ENCODE measurements at regions not wholly inside any gene's neighbourhood (a gene's known extent, or its start where the extent isn't known, plus 50 kb on each side); places are given as distances from the start of the nearest gene placed in this dataset.
"Not testable (repeated sequence)": the region's sequence is repeated elsewhere in the genome, so short reads cannot be mapped to it uniquely, and the experiment has no call there.

- not testable (repeated sequence) for H3K27me3 Mint-ChIP-seq (ENCODE audit: low read depth); DNase-seq (ENCODE audit: low spot score); H3K36me3 Mint-ChIP-seq (ENCODE audit: low read depth); H3K9me3 Mint-ChIP-seq; H3K4me3 Mint-ChIP-seq; H3K27ac Mint-ChIP-seq; H3K4me1 Mint-ChIP-seq (ENCODE audit: low read depth)
Observed at GRCh38 chr1:146641534-146641933, 296.6 kb upstream of the NBPF12 start.

GRCh38 chr1:146640671-146641070, 297.5 kb upstream of the NBPF12 start:
- not testable (repeated sequence) for H3K27ac Mint-ChIP-seq; H3K9me3 Mint-ChIP-seq; DNase-seq (ENCODE audit: low spot score); H3K27me3 Mint-ChIP-seq (ENCODE audit: low read depth); H3K36me3 Mint-ChIP-seq (ENCODE audit: low read depth); H3K4me1 Mint-ChIP-seq (ENCODE audit: low read depth); H3K4me3 Mint-ChIP-seq

GRCh38 chr1:146630302-146630701, 307.8 kb upstream of the NBPF12 start:
- not testable (repeated sequence) for H3K4me3 Mint-ChIP-seq; H3K4me1 Mint-ChIP-seq (ENCODE audit: low read depth); DNase-seq (ENCODE audit: low spot score); H3K27ac Mint-ChIP-seq; H3K36me3 Mint-ChIP-seq (ENCODE audit: low read depth); H3K9me3 Mint-ChIP-seq; H3K27me3 Mint-ChIP-seq (ENCODE audit: low read depth)

- H3K4me3 Mint-ChIP-seq; H3K4me1 Mint-ChIP-seq (ENCODE audit: low read depth): not testable (repeated sequence)
Observed at GRCh38 chr1:146618582-146618981, 319.5 kb upstream of the NBPF12 start.

GRCh38 chr1:146604681-146605080, 333.4 kb upstream of the NBPF12 start:
- not testable (repeated sequence) for H3K27ac Mint-ChIP-seq; H3K27me3 Mint-ChIP-seq (ENCODE audit: low read depth); H3K4me1 Mint-ChIP-seq (ENCODE audit: low read depth); H3K4me3 Mint-ChIP-seq; DNase-seq (ENCODE audit: low spot score); H3K36me3 Mint-ChIP-seq (ENCODE audit: low read depth); H3K9me3 Mint-ChIP-seq

More at GRCh38 chr1:146618582-146618981, 319.5 kb upstream of the NBPF12 start:
- H3K27ac Mint-ChIP-seq; H3K36me3 Mint-ChIP-seq (ENCODE audit: low read depth); DNase-seq (ENCODE audit: low spot score); H3K27me3 Mint-ChIP-seq (ENCODE audit: low read depth); H3K9me3 Mint-ChIP-seq: not testable (repeated sequence)

- H3K27me3 Mint-ChIP-seq (ENCODE audit: low read depth); H3K4me3 Mint-ChIP-seq; H3K9me3 Mint-ChIP-seq; H3K27ac Mint-ChIP-seq; H3K36me3 Mint-ChIP-seq (ENCODE audit: low read depth); DNase-seq (ENCODE audit: low spot score); H3K4me1 Mint-ChIP-seq (ENCODE audit: low read depth): not testable (repeated sequence)
Observed at GRCh38 chr1:146600720-146601307, 337.3 kb upstream of the NBPF12 start.

GRCh38 chr1:146599906-146600305, 338.2 kb upstream of the NBPF12 start:
- not testable (repeated sequence) for H3K27ac Mint-ChIP-seq; H3K4me3 Mint-ChIP-seq; H3K4me1 Mint-ChIP-seq (ENCODE audit: low read depth); H3K36me3 Mint-ChIP-seq (ENCODE audit: low read depth); H3K9me3 Mint-ChIP-seq; H3K27me3 Mint-ChIP-seq (ENCODE audit: low read depth); DNase-seq (ENCODE audit: low spot score)

GRCh38 chr1:146581229-146581628, 352.4 kb upstream of the NOTCH2NLA start:
- not testable (repeated sequence) for H3K4me3 Mint-ChIP-seq

GRCh38 chr1:146567541-146567940, 338.7 kb upstream of the NOTCH2NLA start:
- H3K9me3 Mint-ChIP-seq; H3K27ac Mint-ChIP-seq; H3K4me1 Mint-ChIP-seq (ENCODE audit: low read depth); H3K4me3 Mint-ChIP-seq; DNase-seq (ENCODE audit: low spot score); H3K27me3 Mint-ChIP-seq (ENCODE audit: low read depth); H3K36me3 Mint-ChIP-seq (ENCODE audit: low read depth): not testable (repeated sequence)

More at GRCh38 chr1:146581229-146581628, 352.4 kb upstream of the NOTCH2NLA start:
- H3K36me3 Mint-ChIP-seq (ENCODE audit: low read depth); H3K27me3 Mint-ChIP-seq (ENCODE audit: low read depth); DNase-seq (ENCODE audit: low spot score); H3K27ac Mint-ChIP-seq; H3K4me1 Mint-ChIP-seq (ENCODE audit: low read depth); H3K9me3 Mint-ChIP-seq: not testable (repeated sequence)

GRCh38 chr1:146558032-146558431, 329.2 kb upstream of the NOTCH2NLA start:
- not testable (repeated sequence) for H3K4me1 Mint-ChIP-seq (ENCODE audit: low read depth); DNase-seq (ENCODE audit: low spot score); H3K27ac Mint-ChIP-seq; H3K27me3 Mint-ChIP-seq (ENCODE audit: low read depth); H3K9me3 Mint-ChIP-seq; H3K4me3 Mint-ChIP-seq; H3K36me3 Mint-ChIP-seq (ENCODE audit: low read depth)

GRCh38 chr1:146556405-146556804, 327.6 kb upstream of the NOTCH2NLA start:
- DNase-seq (ENCODE audit: low spot score); H3K27me3 Mint-ChIP-seq (ENCODE audit: low read depth); H3K9me3 Mint-ChIP-seq; H3K36me3 Mint-ChIP-seq (ENCODE audit: low read depth); H3K27ac Mint-ChIP-seq; H3K4me3 Mint-ChIP-seq; H3K4me1 Mint-ChIP-seq (ENCODE audit: low read depth): not testable (repeated sequence)

GRCh38 chr1:146552414-146552813, 323.6 kb upstream of the NOTCH2NLA start:
- not testable (repeated sequence) for H3K27me3 Mint-ChIP-seq (ENCODE audit: low read depth); H3K9me3 Mint-ChIP-seq; DNase-seq (ENCODE audit: low spot score); H3K4me1 Mint-ChIP-seq (ENCODE audit: low read depth); H3K36me3 Mint-ChIP-seq (ENCODE audit: low read depth)
- Mint-ChIP-seq H3K4me3 (peak overlapping the region; percentile 27), H3K27ac (peak overlapping the region; percentile 26)

- not testable (repeated sequence) for H3K27me3 Mint-ChIP-seq (ENCODE audit: low read depth); H3K4me3 Mint-ChIP-seq; DNase-seq (ENCODE audit: low spot score); H3K9me3 Mint-ChIP-seq; H3K27ac Mint-ChIP-seq; H3K4me1 Mint-ChIP-seq (ENCODE audit: low read depth); H3K36me3 Mint-ChIP-seq (ENCODE audit: low read depth)
Observed at GRCh38 chr1:146548684-146549083, 319.9 kb upstream of the NOTCH2NLA start.

- not testable (repeated sequence) for H3K4me3 Mint-ChIP-seq; H3K36me3 Mint-ChIP-seq (ENCODE audit: low read depth); H3K4me1 Mint-ChIP-seq (ENCODE audit: low read depth); H3K27ac Mint-ChIP-seq; H3K27me3 Mint-ChIP-seq (ENCODE audit: low read depth); H3K9me3 Mint-ChIP-seq; DNase-seq (ENCODE audit: low spot score)
Observed at GRCh38 chr1:146546189-146546588, 317.4 kb upstream of the NOTCH2NLA start.

GRCh38 chr1:146537775-146538373, 309.1 kb upstream of the NOTCH2NLA start:
- not testable (repeated sequence) for H3K27me3 Mint-ChIP-seq (ENCODE audit: low read depth); H3K4me1 Mint-ChIP-seq (ENCODE audit: low read depth); H3K36me3 Mint-ChIP-seq (ENCODE audit: low read depth); H3K4me3 Mint-ChIP-seq; DNase-seq (ENCODE audit: low spot score); H3K9me3 Mint-ChIP-seq; H3K27ac Mint-ChIP-seq
